WTC11 (cell line): ENCODE measurements at regions not wholly inside any gene's neighbourhood (a gene's known extent, or its start where the extent isn't known, plus 50 kb on each side); places are given as distances from the start of the nearest gene placed in this dataset.

ENCODE experiments used
- ATAC-seq: fragments of 200-7000 bp; cut with Tn5 transposase; 2 replicates; pipeline ENCODE4 v1.10.0; 2021; ENCODE audit warnings: mild to moderate bottlenecking, moderate library complexity
- CTCF ChIA-PET: fragments of 300-600 bp; sonication (Branson Sonifier 250); formaldehyde crosslinking; loops from one replicate; lab custom pipeline; 2021; ENCODE audit warnings: antibody characterized with exemption; lab: Charles Lee
- POLR2A ChIA-PET: fragments of 350-600 bp; sonication (Branson Sonifier 250); formaldehyde crosslinking; loops from one replicate; lab custom pipeline; 2021; ENCODE audit warnings: antibody characterized with exemption; lab: Charles Lee
- DNase-seq: peaks from one replicate; pipeline ENCODE4 v3.0.0; 2021; ENCODE audit warnings: low spot score
- H3K27ac Mint-ChIP-seq: 2 replicates; pipeline ENCODE4 v1.8.0; 2021; ENCODE audit warnings: mixed read lengths
- H3K27me3 Mint-ChIP-seq: 2 replicates; pipeline ENCODE4 v1.8.0; 2021; ENCODE audit warnings: low read depth, mild to moderate bottlenecking, moderate library complexity, mixed read lengths
- H3K36me3 Mint-ChIP-seq: 2 replicates; pipeline ENCODE4 v1.8.0; 2021; ENCODE audit warnings: mixed read lengths
- H3K4me1 Mint-ChIP-seq: 2 replicates; pipeline ENCODE4 v1.8.0; 2022; ENCODE audit warnings: mixed read lengths
- H3K4me3 Mint-ChIP-seq: 2 replicates; pipeline ENCODE4 v1.8.0; 2021; ENCODE audit warnings: mild to moderate bottlenecking, moderate library complexity, mixed read lengths
- H3K9me3 Mint-ChIP-seq: 2 replicates; pipeline ENCODE4 v1.8.0; 2021; ENCODE audit warnings: mixed read lengths
- ATF1 ChIP-seq: sonication (generic); formaldehyde crosslinking; IDR thresholded peaks from 2 replicates; pipeline ENCODE4 v1.8.1; 2023; ENCODE audit warnings: mild to moderate bottlenecking, moderate library complexity, missing genetic modification reagents
- ATF2 ChIP-seq: sonication (generic); formaldehyde crosslinking; IDR thresholded peaks from 2 replicates; pipeline ENCODE4 v1.8.1; 2022; ENCODE audit warnings: low read depth, missing genetic modification reagents, borderline replicate concordance
- CREB1 ChIP-seq: sonication (generic); formaldehyde crosslinking; IDR thresholded peaks from 2 replicates; pipeline ENCODE4 v1.8.0; 2023; ENCODE audit warnings: mild to moderate bottlenecking, missing genetic modification reagents
- CREM ChIP-seq: sonication (generic); formaldehyde crosslinking; IDR thresholded peaks from 2 replicates; pipeline ENCODE4 v1.8.1; 2022; ENCODE audit warnings: mild to moderate bottlenecking, missing genetic modification reagents, moderate library complexity
- EMX1 ChIP-seq: fragments of 250-450 bp; sonication (Bioruptor Pico); IDR thresholded peaks from 2 replicates; pipeline ENCODE4 v1.8.0; 2021; ENCODE audit warnings: mild to moderate bottlenecking
- ERG ChIP-seq: fragments of 250-450 bp; sonication (Bioruptor Pico); IDR thresholded peaks from 2 replicates; pipeline ENCODE4 v1.8.0; 2021; ENCODE audit warnings: mild to moderate bottlenecking
- ETV6 ChIP-seq: sonication (generic); formaldehyde crosslinking; IDR thresholded peaks from 2 replicates; pipeline ENCODE4 v1.8.1; 2022; ENCODE audit warnings: mild to moderate bottlenecking, missing genetic modification reagents
- FOXP4 ChIP-seq: sonication (generic); formaldehyde crosslinking; IDR thresholded peaks from 2 replicates; pipeline ENCODE4 v1.8.0; 2022; ENCODE audit warnings: mild to moderate bottlenecking, missing genetic modification reagents
- GRHL2 ChIP-seq: fragments of 250-450 bp; sonication (Bioruptor Pico); IDR thresholded peaks from 2 replicates; pipeline ENCODE4 v1.8.0; 2022; ENCODE audit warnings: mild to moderate bottlenecking, moderate library complexity; ENCODE audit not compliant: insufficient replicate concordance, severe bottlenecking
- KAT7 ChIP-seq: sonication (generic); formaldehyde crosslinking; IDR thresholded peaks from 2 replicates; pipeline ENCODE4 v1.8.1; 2023; ENCODE audit warnings: missing genetic modification reagents, mild to moderate bottlenecking, borderline replicate concordance
- MXD4 ChIP-seq: fragments of 250-450 bp; sonication (Bioruptor Pico); IDR thresholded peaks from 2 replicates; pipeline ENCODE4 v1.8.0; 2021; ENCODE audit warnings: mild to moderate bottlenecking, moderate library complexity, borderline replicate concordance
- NFATC4 ChIP-seq: fragments of 250-450 bp; sonication (Bioruptor Pico); IDR thresholded peaks from 2 replicates; pipeline ENCODE4 v1.9.0; 2021; ENCODE audit warnings: mild to moderate bottlenecking
- NR2C2 ChIP-seq: sonication (generic); formaldehyde crosslinking; IDR thresholded peaks from 2 replicates; pipeline ENCODE4 v1.8.0; 2022; ENCODE audit warnings: mild to moderate bottlenecking, missing genetic modification reagents
- NR3C1 ChIP-seq: sonication (generic); formaldehyde crosslinking; conservative IDR thresholded peaks from 2 replicates; pipeline ENCODE4 v1.8.1; 2023; ENCODE audit warnings: low read depth, mild to moderate bottlenecking, missing genetic modification reagents
- OVOL2 ChIP-seq: fragments of 250-450 bp; sonication (Bioruptor Pico); IDR thresholded peaks from 2 replicates; pipeline ENCODE4 v1.9.0; 2021; ENCODE audit warnings: mild to moderate bottlenecking, borderline replicate concordance
- SMAD3 ChIP-seq: sonication (generic); formaldehyde crosslinking; IDR thresholded peaks from 2 replicates; pipeline ENCODE4 v1.8.0; 2022; ENCODE audit warnings: missing genetic modification reagents, mild to moderate bottlenecking, borderline replicate concordance
- SP1 ChIP-seq: sonication (generic); formaldehyde crosslinking; conservative IDR thresholded peaks from 2 replicates; pipeline ENCODE4 v1.8.1; 2022; ENCODE audit warnings: missing genetic modification reagents
- STAT6 ChIP-seq: sonication (generic); formaldehyde crosslinking; conservative IDR thresholded peaks from 2 replicates; pipeline ENCODE4 v1.8.1; 2023; ENCODE audit warnings: mild to moderate bottlenecking, low read depth, missing genetic modification reagents, moderate library complexity
- USF1 ChIP-seq: sonication (generic); formaldehyde crosslinking; IDR thresholded peaks from 2 replicates; pipeline ENCODE4 v1.8.0; 2022; ENCODE audit warnings: mild to moderate bottlenecking, missing genetic modification reagents
- ZMAT4 ChIP-seq: fragments of 250-450 bp; sonication (Bioruptor Pico); IDR thresholded peaks from 2 replicates; pipeline ENCODE4 v1.9.0; 2021; ENCODE audit warnings: mild to moderate bottlenecking
- ZNF263 ChIP-seq: sonication (generic); formaldehyde crosslinking; IDR thresholded peaks from 2 replicates; pipeline ENCODE4 v1.8.1; 2022; ENCODE audit warnings: low read depth, mild to moderate bottlenecking, moderate library complexity, missing genetic modification reagents
- ZNF281 ChIP-seq: sonication (generic); formaldehyde crosslinking; IDR thresholded peaks from 2 replicates; pipeline ENCODE4 v1.8.0; 2023; ENCODE audit warnings: mild to moderate bottlenecking, missing genetic modification reagents
- ZNF396 ChIP-seq: fragments of 250-450 bp; sonication (Bioruptor Pico); IDR thresholded peaks from 2 replicates; pipeline ENCODE4 v1.8.0; 2021; ENCODE audit warnings: mild to moderate bottlenecking, moderate library complexity, borderline replicate concordance
- ZNF416 ChIP-seq: fragments of 250-450 bp; sonication (Bioruptor Pico); IDR thresholded peaks from 2 replicates; pipeline ENCODE4 v1.9.0; 2021; ENCODE audit warnings: mild to moderate bottlenecking, inconsistent platforms

- TF ChIP-seq MXD4 (CRISPR knock-in tag) (no peak), ATF1 (CRISPR knock-in tag) (no peak), SMAD3 (CRISPR knock-in tag) (no peak), NR2C2 (CRISPR knock-in tag) (no peak), ATF2 (CRISPR knock-in tag) (no peak)
Observed at GRCh38 chr9:101796044-101796443, 57.6 kb upstream of the GRIN3A start (continued).

GRCh38 chr9:101795147-101795546, 56.7 kb upstream of the GRIN3A start:
- Mint-ChIP-seq H3K27ac (no peak overlapping the region), H3K4me1 (no peaks in the 10 kb centered on the region), H3K36me3 (no peaks in the 10 kb centered on the region), H3K4me3 (no peak overlapping the region), H3K9me3 (no peaks in the 10 kb centered on the region), H3K27me3 (no peaks in the 10 kb centered on the region)
- no peak for TF ChIP-seq EMX1
- TF ChIP-seq ZMAT4 (CRISPR knock-in tag) = no peak
- no peak for TF ChIP-seq ETV6 (CRISPR knock-in tag)
- TF ChIP-seq OVOL2 (CRISPR knock-in tag) = no peak
- TF ChIP-seq SP1 (CRISPR knock-in tag) = no peak
- TF ChIP-seq KAT7 (CRISPR knock-in tag) = no peak
- TF ChIP-seq GRHL2 (CRISPR knock-in tag) = no peak
- TF ChIP-seq NR3C1 (CRISPR knock-in tag) = no peak
- TF ChIP-seq ZNF281 (CRISPR knock-in tag) = no peak
- no peak for TF ChIP-seq USF1 (CRISPR knock-in tag)
- no peak for TF ChIP-seq FOXP4 (CRISPR knock-in tag)
- TF ChIP-seq NFATC4 (CRISPR knock-in tag) = no peak
- TF ChIP-seq CREM (CRISPR knock-in tag) = no peak
- no peak for TF ChIP-seq ZNF396 (CRISPR knock-in tag)
- no peak for TF ChIP-seq ZNF263 (CRISPR knock-in tag)
- no peak for TF ChIP-seq ERG (CRISPR knock-in tag)
- no peak for TF ChIP-seq CREB1 (CRISPR knock-in tag)
- no peak for TF ChIP-seq STAT6 (CRISPR knock-in tag)
- TF ChIP-seq ZNF416 (CRISPR knock-in tag) = no peak
- CTCF ChIA-PET = no interaction called here
- POLR2A ChIA-PET = no interaction called here
- ATAC-seq = no peak
- no peak for DNase-seq
